H1 (cell line): ENCODE measurements at regions not wholly inside any gene's neighbourhood (a gene's known extent, or its start where the extent isn't known, plus 50 kb on each side); places are given as distances from the start of the nearest gene placed in this dataset.

ENCODE experiments used
- CTCF ChIP-seq, 3 experiments: IDR thresholded peaks; 1 replicate in 2 of 3; 2 replicates in 1 of 3; pipeline versions ENCODE4 v1.5.1 to v1.6.1; 2011; ENCODE audit warnings: low read length in 3 of 3, mild to moderate bottlenecking in 3 of 3, inconsistent platforms in 2 of 3, low read depth in 1 of 3, moderate library complexity in 1 of 3; ENCODE audit not compliant: insufficient read depth in 1 of 3; ENCODE audit errors: control extremely low read depth in 1 of 3
- GABPA ChIP-seq: IDR thresholded peaks from 2 replicates; pipeline ENCODE4 v1.6.1; 2011; ENCODE audit warnings: mild to moderate bottlenecking, low read length, moderate library complexity, borderline replicate concordance; ENCODE audit not compliant: insufficient read depth
- JUND ChIP-seq: IDR thresholded peaks from 2 replicates; pipeline ENCODE4 v1.6.1; 2011; ENCODE audit warnings: mild to moderate bottlenecking, improper control_type of control experiment, low read length
- KDM1A ChIP-seq: fragments of 200-600, 300-600 bp; sonication (generic); IDR thresholded peaks from 2 replicates; pipeline ENCODE4 v1.7.1; 2016; ENCODE audit warnings: mild to moderate bottlenecking, low read length, borderline replicate concordance

DNA sequence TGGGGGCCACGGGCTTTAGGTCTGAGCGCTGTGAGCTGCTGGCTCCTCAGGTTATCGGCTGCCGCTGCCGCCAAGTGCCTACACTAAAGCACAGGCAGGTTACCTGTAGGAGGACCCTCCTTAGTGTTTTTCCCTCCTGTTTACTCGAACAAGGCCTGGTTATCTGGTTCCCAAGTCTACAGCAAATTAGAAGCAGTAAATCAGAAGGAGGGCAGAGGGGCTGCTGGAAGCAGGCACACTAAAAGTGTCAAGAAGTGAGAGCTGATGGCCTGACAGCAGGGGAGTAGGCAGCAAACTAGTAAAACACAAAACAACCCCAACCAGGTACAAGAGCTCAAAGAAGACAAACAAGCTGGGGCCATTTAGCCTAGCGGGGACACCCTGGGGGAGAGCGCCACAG is 125.0 kb upstream of the PJA1 start:
- TF ChIP-seq CTCF (IDR thresholded peaks at IDR 0.05; ENCODE audit: control extremely low read depth in 1 of 3, insufficient read depth in 1 of 3, low read depth in 1 of 3, low read length in 3 of 3) (no peak), KDM1A (no peak), JUND (no peak), GABPA (no peak)
